ENCODE measurements at regions not wholly inside any gene's neighbourhood (a gene's known extent, or its start where the extent isn't known, plus 50 kb on each side); places are given as distances from the start of the nearest gene placed in this dataset.

GRCh38 chr4:163967710-163968109 lies 473.2 kb downstream of the TMA16 start:
- Histone ChIP-seq H2AFZ (ENCODE audit: low read length) (no peak overlapping the region), H3K9ac (ENCODE audit: extremely low read depth, insufficient read length, low read length) (no peak overlapping the region), H3K18ac (ENCODE audit: insufficient read length, low read depth, low read length) (no peak overlapping the region), H2BK5ac (ENCODE audit: insufficient read length, low read length) (no peak overlapping the region), H4K5ac (ENCODE audit: insufficient read length, low read depth, low read length) (no peak overlapping the region), H4K91ac (ENCODE audit: insufficient read length, low read depth, low read length) (no peak overlapping the region), H3T11ph (ENCODE audit: low read length) (no peak overlapping the region), H3K79me1 (ENCODE audit: insufficient read depth, low read depth, low read length, poor library complexity, severe bottlenecking) (no peaks in the 10 kb centered on the region), H2BK120ac (ENCODE audit: low read depth, low read length, poor library complexity, severe bottlenecking) (no peak overlapping the region), H3K23me2 (ENCODE audit: insufficient read length, low read depth, low read length, poor library complexity, severe bottlenecking) (no peaks in the 10 kb centered on the region), H3K4me2 (ENCODE audit: insufficient read depth, insufficient read length, low read length) (no peak overlapping the region), H3K23ac (ENCODE audit: insufficient read length, low read depth, low read length) (no peak overlapping the region), H2BK12ac (ENCODE audit: insufficient read length, low read depth, low read length) (no peak overlapping the region), H3K79me2 (ENCODE audit: insufficient read depth, low read length) (no peaks in the 10 kb centered on the region), H4K8ac (replicated peaks; ENCODE audit: insufficient read length, low read depth, low read length) (no peak overlapping the region), H2BK15ac (ENCODE audit: low read depth, low read length) (no peak overlapping the region), H3K56ac (ENCODE audit: insufficient read length, low read depth, low read length) (no peak overlapping the region), H2AK5ac (ENCODE audit: insufficient read length, low read length) (no peak overlapping the region), H2BK20ac (ENCODE audit: low read depth, low read length, poor library complexity, severe bottlenecking) (no peak overlapping the region), H3K27ac (ENCODE audit: insufficient read length, low read depth, low read length) (no peak overlapping the region), H3K4me1 (ENCODE audit: insufficient read depth, low read length) (no peaks in the 10 kb centered on the region), H4K20me1 (ENCODE audit: control insufficient read depth, insufficient read depth, insufficient read length) (no peaks in the 10 kb centered on the region), H3K4ac (ENCODE audit: low read depth, low read length) (no peak overlapping the region), H3K9me3 (ENCODE audit: control insufficient read depth, low read depth, low read length) (no peaks in the 10 kb centered on the region), H3K27me3 (ENCODE audit: insufficient read depth, low read length) (no peaks in the 10 kb centered on the region), H3K14ac (ENCODE audit: insufficient read depth, low read length) (no peak overlapping the region)
- no peak for DNase-seq
- Mint-ChIP-seq H3K36me3 (ENCODE audit: insufficient read depth in 1 of 3, low read depth in 3 of 3) (no peaks in the 10 kb centered on the region), H3K27me3 (ENCODE audit: low read depth) (no peaks in the 10 kb centered on the region), H3K27ac (no peak overlapping the region), H3K4me1 (no peaks in the 10 kb centered on the region), H3K4me3 (no peak overlapping the region), H3K9me3 (no peaks in the 10 kb centered on the region)
- WGBS (ENCODE audit: extremely low coverage, insufficient read length, low lambda C conversion rate): no CpG with 5 or more reads among the region's 1 CpG
- TF ChIP-seq CTCF (conservative IDR thresholded peaks at IDR 0.05): no peak
